ENCODE measurements at regions not wholly inside any gene's neighbourhood (a gene's known extent, or its start where the extent isn't known, plus 50 kb on each side); places are given as distances from the start of the nearest gene placed in this dataset.
"Not testable (repeated sequence)": the region's sequence is repeated elsewhere in the genome, so short reads cannot be mapped to it uniquely, and the experiment has no call there.

- no peaks in the 10 kb centered on the region for H3K4me1 Mint-ChIP-seq
- no peaks in the 10 kb centered on the region for H3K9me3 Mint-ChIP-seq
- no peak for DNase-seq
- H3K27me3 Mint-ChIP-seq: peaks cover 4% of the 10 kb centered on the region
- H3K27ac Mint-ChIP-seq: no peak overlapping the region
- H3K36me3 Mint-ChIP-seq: no peaks in the 10 kb centered on the region
- H3K4me3 Mint-ChIP-seq: no peak overlapping the region
These were observed 140.0 kb downstream of the TMEM121 start for GRCh38 chr14:105666420-105666819.

- DNase-seq, H3K27ac Mint-ChIP-seq, H3K27me3 Mint-ChIP-seq: not testable (repeated sequence)
These were observed 140.7 kb downstream of the TMEM121 start for GRCh38 chr14:105666991-105667662.

GRCh38 chr14:105667663-105668020 lies 141.3 kb downstream of the TMEM121 start:
- not testable (repeated sequence) for DNase-seq, H3K27ac Mint-ChIP-seq, H3K4me3 Mint-ChIP-seq, H3K36me3 Mint-ChIP-seq, H3K4me1 Mint-ChIP-seq, H3K9me3 Mint-ChIP-seq, H3K27me3 Mint-ChIP-seq

More at GRCh38 chr14:105666991-105667662, 140.7 kb downstream of the TMEM121 start:
- H3K36me3 Mint-ChIP-seq, H3K9me3 Mint-ChIP-seq, H3K4me1 Mint-ChIP-seq, H3K4me3 Mint-ChIP-seq: not testable (repeated sequence)

- H3K36me3 Mint-ChIP-seq, H3K9me3 Mint-ChIP-seq, H3K4me1 Mint-ChIP-seq, DNase-seq, H3K4me3 Mint-ChIP-seq, H3K27ac Mint-ChIP-seq, H3K27me3 Mint-ChIP-seq: not testable (repeated sequence)
These were observed 141.6 kb downstream of the TMEM121 start for GRCh38 chr14:105668021-105668420.

GRCh38 chr14:105668471-105669230 lies 142.3 kb downstream of the TMEM121 start:
- DNase-seq, H3K27ac Mint-ChIP-seq, H3K4me3 Mint-ChIP-seq, H3K27me3 Mint-ChIP-seq, H3K9me3 Mint-ChIP-seq, H3K4me1 Mint-ChIP-seq, H3K36me3 Mint-ChIP-seq: not testable (repeated sequence)

- H3K27ac Mint-ChIP-seq, H3K9me3 Mint-ChIP-seq, H3K4me3 Mint-ChIP-seq, H3K36me3 Mint-ChIP-seq, H3K4me1 Mint-ChIP-seq, DNase-seq, H3K27me3 Mint-ChIP-seq: not testable (repeated sequence)
These were observed 142.8 kb downstream of the TMEM121 start for GRCh38 chr14:105669231-105669610.

- H3K9me3 Mint-ChIP-seq, H3K36me3 Mint-ChIP-seq, H3K4me1 Mint-ChIP-seq, H3K27ac Mint-ChIP-seq, DNase-seq, H3K4me3 Mint-ChIP-seq, H3K27me3 Mint-ChIP-seq: not testable (repeated sequence)
These were observed 143.3 kb downstream of the TMEM121 start for GRCh38 chr14:105669646-105670045.

GRCh38 chr14:105672450-105673200 lies 146.2 kb downstream of the TMEM121 start:
- not testable (repeated sequence) for DNase-seq, H3K4me1 Mint-ChIP-seq, H3K9me3 Mint-ChIP-seq, H3K4me3 Mint-ChIP-seq, H3K27ac Mint-ChIP-seq, H3K27me3 Mint-ChIP-seq, H3K36me3 Mint-ChIP-seq

GRCh38 chr14:105675433-105675832 lies 149.1 kb downstream of the TMEM121 start:
- not testable (repeated sequence) for DNase-seq, H3K4me3 Mint-ChIP-seq, H3K27ac Mint-ChIP-seq, H3K27me3 Mint-ChIP-seq, H3K9me3 Mint-ChIP-seq, H3K36me3 Mint-ChIP-seq, H3K4me1 Mint-ChIP-seq

GRCh38 chr14:105675905-105676670 lies 149.7 kb downstream of the TMEM121 start:
- not testable (repeated sequence) for H3K27ac Mint-ChIP-seq, H3K27me3 Mint-ChIP-seq, H3K4me3 Mint-ChIP-seq, H3K4me1 Mint-ChIP-seq, DNase-seq, H3K9me3 Mint-ChIP-seq, H3K36me3 Mint-ChIP-seq

GRCh38 chr14:105678057-105678456 lies 151.7 kb downstream of the TMEM121 start:
- H3K36me3 Mint-ChIP-seq, H3K4me1 Mint-ChIP-seq, DNase-seq, H3K27ac Mint-ChIP-seq, H3K9me3 Mint-ChIP-seq, H3K27me3 Mint-ChIP-seq, H3K4me3 Mint-ChIP-seq: not testable (repeated sequence)

GRCh38 chr14:105678996-105679958 lies 152.9 kb downstream of the TMEM121 start:
- DNase-seq, H3K27me3 Mint-ChIP-seq, H3K36me3 Mint-ChIP-seq, H3K27ac Mint-ChIP-seq, H3K4me1 Mint-ChIP-seq, H3K9me3 Mint-ChIP-seq, H3K4me3 Mint-ChIP-seq: not testable (repeated sequence)

- not testable (repeated sequence) for H3K9me3 Mint-ChIP-seq, H3K27me3 Mint-ChIP-seq, H3K4me3 Mint-ChIP-seq, H3K4me1 Mint-ChIP-seq, H3K27ac Mint-ChIP-seq, H3K36me3 Mint-ChIP-seq
- peak; percentile 37 for DNase-seq
These were observed 153.8 kb downstream of the TMEM121 start for GRCh38 chr14:105679959-105680735.

- H3K27me3 Mint-ChIP-seq, DNase-seq, H3K36me3 Mint-ChIP-seq, H3K4me3 Mint-ChIP-seq, H3K4me1 Mint-ChIP-seq, H3K27ac Mint-ChIP-seq, H3K9me3 Mint-ChIP-seq: not testable (repeated sequence)
These were observed 154.3 kb downstream of the TMEM121 start for GRCh38 chr14:105680736-105681098.

Measured in activated naive CD8-positive, alpha-beta T cell treated with anti-CD3 and anti-CD28 coated beads for 36 hours (primary cell).